K562 (cell line): ENCODE measurements at regions not wholly inside any gene's neighbourhood (a gene's known extent, or its start where the extent isn't known, plus 50 kb on each side); places are given as distances from the start of the nearest gene placed in this dataset.

ENCODE experiments used
- ATAC-seq: fragments of 200-7000 bp; cut with Tn5 transposase; 3 replicates; pipeline ENCODE4 v1.9.1; 2020; ENCODE audit warnings: moderate library complexity
- BruUV-seq: library from RNA; stranded (reverse); fragments of 400-500 nt; replicated peaks from 2 replicates; lab custom pipeline; 2021; lab: Mats Ljungman, UMichigan
- CTCF ChIA-PET: fragments of 300-600 bp; formaldehyde crosslinking; extraction: SDS; loops from one replicate; lab custom pipeline; 2021; ENCODE audit warnings: low intra/inter-chr PET ratio; lab: Yijun Ruan, JAX
- POLR2A ChIA-PET: fragments of 300-600, 350-650 bp; sonication (Branson Sonifier 250); formaldehyde crosslinking; extraction: SDS; loops from one replicate; lab custom pipeline; 2021; ENCODE audit warnings: antibody characterized with exemption, inconsistent platforms; lab: Yijun Ruan, JAX
- DNase-seq, 4 experiments: peaks; one replicate each; pipeline versions ENCODE4 v3.0.0 to v3.0.0-alpha.2; 2011 to 2018; ENCODE audit warnings: low spot score in 3 of 4, mixed read lengths in 3 of 4; ENCODE audit errors: extremely low read depth in 1 of 4
- FAIRE-seq: peaks from 2 replicates; lab custom pipeline; 2011; peaks lifted over from hg19 to GRCh38; lab: Jason Lieb, UNC
- H2AFZ ChIP-seq: 2 replicates; pipeline ENCODE4 v1.6.0; 2011; ENCODE audit warnings: low read depth, low read length, control low read depth, inconsistent platforms
- H3K27ac ChIP-seq: fragments of 200-600 bp; 3 replicates; pipeline ENCODE4 v1.8.0; 2011; ENCODE audit warnings: low read depth, mild to moderate bottlenecking, control low read depth, inconsistent platforms, low read length, moderate library complexity, mixed read lengths; ENCODE audit errors: extremely low read depth
- H3K27me3 ChIP-seq, 2 experiments: fragments of 300-600 bp in 1 of 2; 2 replicates in 1 of 2; 3 replicates in 1 of 2; pipeline versions ENCODE4 v1.6.0 to v1.8.0; 2011; ENCODE audit warnings: inconsistent platforms in 2 of 2, low read length in 2 of 2, mild to moderate bottlenecking in 1 of 2, mixed read lengths in 1 of 2, moderate library complexity in 1 of 2; ENCODE audit not compliant: control insufficient read depth in 2 of 2, insufficient read depth in 2 of 2
- H3K36me3 ChIP-seq: fragments of 300-600 bp; 3 replicates; pipeline ENCODE4 v1.8.0; 2011; ENCODE audit warnings: mild to moderate bottlenecking, low read length, inconsistent platforms; ENCODE audit not compliant: control insufficient read depth, insufficient read depth
- H3K4me1 ChIP-seq, 2 experiments: fragments of 200-600 bp in 1 of 2; replicated peaks in 1 of 2; 2 replicates in 1 of 2; 3 replicates in 1 of 2; pipeline versions ENCODE4 v1.5.1 to v1.8.0; 2011; ENCODE audit warnings: inconsistent platforms in 2 of 2, low read length in 2 of 2, mild to moderate bottlenecking in 1 of 2, mixed read lengths in 1 of 2, moderate library complexity in 1 of 2; ENCODE audit not compliant: control insufficient read depth in 2 of 2, insufficient read depth in 2 of 2
- H3K4me2 ChIP-seq: 2 replicates; pipeline ENCODE4 v1.6.1; 2011; ENCODE audit warnings: low read length, control low read depth, inconsistent platforms, mixed read lengths; ENCODE audit not compliant: insufficient read depth
- H3K4me3 ChIP-seq: fragments of 200-600 bp; sonication (generic), shearing (Covaris generic); 2 replicates; pipeline ENCODE4 v1.5.1; 2016; ENCODE audit warnings: control low read depth, inconsistent platforms
- H3K79me2 ChIP-seq: fragments of 200-600 bp; 3 replicates; pipeline ENCODE4 v1.8.0; 2011; ENCODE audit warnings: low read length, inconsistent platforms; ENCODE audit not compliant: control insufficient read depth, insufficient read depth
- H3K9ac ChIP-seq, 2 experiments: 2 replicates each; pipeline versions ENCODE4 v1.6.0 to v1.6.1; 2011; ENCODE audit warnings: low read depth in 2 of 2, low read length in 2 of 2, control low read depth in 1 of 2, inconsistent platforms in 1 of 2, mild to moderate bottlenecking in 1 of 2, mixed read lengths in 1 of 2; ENCODE audit not compliant: insufficient read depth in 1 of 2
- H3K9me1 ChIP-seq: one replicate; pipeline ENCODE4 v1.6.0; 2011; ENCODE audit warnings: inconsistent platforms, mild to moderate bottlenecking, low read length, moderate library complexity; ENCODE audit not compliant: control insufficient read depth, insufficient read depth
- H3K9me3 ChIP-seq: replicated peaks from 2 replicates; pipeline ENCODE4 v1.5.1; 2011; ENCODE audit warnings: low read depth, low read length, inconsistent platforms; ENCODE audit not compliant: control insufficient read depth, insufficient read depth
- H4K20me1 ChIP-seq: replicated peaks from 2 replicates; pipeline ENCODE4 v1.6.1; 2011; ENCODE audit warnings: low read length, inconsistent platforms, mixed read lengths; ENCODE audit not compliant: control insufficient read depth, insufficient read depth
- RBFOX2 ChIP-seq: fragments of 200-400 bp; formaldehyde crosslinking; IDR thresholded peaks from 2 replicates; pipeline ENCODE4 v1.6.1; 2017; ENCODE audit warnings: low read depth, mild to moderate bottlenecking, low read length, moderate library complexity
- ZNF584 ChIP-seq: fragments of 200-800 bp; sonication (Bioruptor generic); IDR thresholded peaks from 2 replicates; pipeline ENCODE4 v1.6.1; 2016; ENCODE audit warnings: low read depth, mild to moderate bottlenecking, missing genetic modification characterization, missing compliant biosample characterization
- ZNF717 ChIP-seq: fragments of 250-450 bp; sonication (Bioruptor Pico); IDR thresholded peaks from 2 replicates; pipeline ENCODE4 v1.5.0; 2021
- ZNF79 ChIP-seq: fragments of 250-450 bp; sonication (Bioruptor Pico); IDR thresholded peaks from 2 replicates; pipeline ENCODE4 v1.4.0; 2020; ENCODE audit warnings: low read depth, mild to moderate bottlenecking, moderate library complexity
- WGBS: fragments of 100-300 bp; shearing (Covaris generic); methylation state at CpG from one replicate; pipeline ENCODE4 v1.1.6; 2016; ENCODE audit warnings: low coverage, mixed read lengths; ENCODE audit not compliant: insufficient coverage; ENCODE audit errors: missing lambda C conversion rate; 5-methylcytosine and 5-hydroxymethylcytosine counted together
- in situ Hi-C: fragments of 300-500 bp; cut with MboI; formaldehyde crosslinking; loops from 4 replicates; pipeline ENCODE4 v1.15.0; 2018; ENCODE audit warnings: inconsistent platforms, mixed read lengths
- intact Hi-C: fragments of 100-400 bp; cut with micrococcal nuclease; formaldehyde crosslinking; loops from 2 replicates; pipeline ENCODE4 v1.14.2; 2022
- TF ChIP-seq, protein P1 (sequence below), 3 experiments: fragments of 200-800 bp in 1 of 3; sonication (Bioruptor generic) in 1 of 3; sonication (generic) in 1 of 3; formaldehyde crosslinking in 1 of 3; IDR thresholded peaks; 2 replicates each; pipeline versions ENCODE4 v1.6.1 to v1.8.0; 2016 to 2022; ENCODE audit warnings: mild to moderate bottlenecking in 2 of 3, missing compliant biosample characterization in 2 of 3, missing genetic modification characterization in 2 of 3, missing genetic modification reagents in 1 of 3
- TF ChIP-seq, protein P2 (sequence below): fragments of 450-650 bp; IDR thresholded peaks from 2 replicates; pipeline ENCODE4 v1.6.1; 2016; ENCODE audit warnings: low read depth, mild to moderate bottlenecking, moderate library complexity

DNA sequence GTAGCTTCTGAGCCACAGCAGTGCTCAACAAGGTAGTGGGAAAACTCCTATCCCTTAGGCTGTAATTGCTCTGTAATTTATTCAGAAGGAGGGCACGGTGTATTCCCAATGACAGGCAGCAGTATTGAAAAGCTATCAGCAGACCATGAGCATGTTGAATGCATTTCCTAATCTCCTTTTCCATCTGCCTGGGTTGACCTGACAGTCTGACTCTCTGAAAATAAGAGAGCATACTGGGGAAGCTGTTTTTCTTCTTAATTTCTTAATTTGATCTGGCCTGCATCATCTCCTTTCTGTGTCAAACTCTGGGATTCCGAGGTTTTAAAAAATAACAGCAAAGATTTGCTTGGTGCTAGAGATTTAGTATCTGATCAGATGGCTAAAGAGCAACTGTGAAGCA, 88.1 kb upstream of the SLC35F3 start:
- H3K4me3 ChIP-seq = no peak overlapping the region
- in situ Hi-C loops (no loop called here), intact Hi-C loops (no loop called here)
- ChIA-PET POLR2A (interaction anchor here (0.6 kb wide), 1 partner anchor 330 kb away, joined by 4 read pairs; no protein-coding TSS in a partner anchor), CTCF (no interaction called here)
- WGBS = 0% methylated on average over 2 of the region's 2 CpGs
- no TSS peak for BruUV-seq
- TF ChIP-seq ZNF584 (CRISPR knock-in tag) (no peak), ZNF717 (CRISPR knock-in tag) (no peak), ZNF79 (CRISPR knock-in tag) (no peak), RBFOX2 (no peak)
- TF ChIP-seq, protein P1, sequence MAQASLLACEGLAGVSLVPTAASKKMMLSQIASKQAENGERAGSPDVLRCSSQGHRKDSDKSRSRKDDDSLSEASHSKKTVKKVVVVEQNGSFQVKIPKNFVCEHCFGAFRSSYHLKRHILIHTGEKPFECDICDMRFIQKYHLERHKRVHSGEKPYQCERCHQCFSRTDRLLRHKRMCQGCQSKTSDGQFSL (CRISPR knock-in tag; IDR thresholded peaks at IDR 0.05) = no peak
- TF ChIP-seq, protein P1 (tag; IDR thresholded peaks at IDR 0.05) = no peak
- TF ChIP-seq, protein P2, sequence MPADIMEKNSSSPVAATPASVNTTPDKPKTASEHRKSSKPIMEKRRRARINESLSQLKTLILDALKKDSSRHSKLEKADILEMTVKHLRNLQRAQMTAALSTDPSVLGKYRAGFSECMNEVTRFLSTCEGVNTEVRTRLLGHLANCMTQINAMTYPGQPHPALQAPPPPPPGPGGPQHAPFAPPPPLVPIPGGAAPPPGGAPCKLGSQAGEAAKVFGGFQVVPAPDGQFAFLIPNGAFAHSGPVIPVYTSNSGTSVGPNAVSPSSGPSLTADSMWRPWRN = no peak
- H3K27me3 ChIP-seq = no peaks in the 10 kb centered on the region
- no peaks in the 10 kb centered on the region for H3K9me3 ChIP-seq
- no peaks in the 10 kb centered on the region for H3K79me2 ChIP-seq
- no peak for ATAC-seq
- no peak overlapping the region for H2AFZ ChIP-seq
- no peaks in the 10 kb centered on the region for H3K9me1 ChIP-seq
- DNase-seq = no peak
- no peak overlapping the region for H3K9ac ChIP-seq
- no peaks in the 10 kb centered on the region for H3K4me1 ChIP-seq
- no peaks in the 10 kb centered on the region for H4K20me1 ChIP-seq
- H3K4me2 ChIP-seq = no peak overlapping the region
- no peaks in the 10 kb centered on the region for H3K36me3 ChIP-seq
- no peak for FAIRE-seq
- H3K27ac ChIP-seq = no peak overlapping the region
